ENCODE measurements at regions not wholly inside any gene's neighbourhood (a gene's known extent, or its start where the extent isn't known, plus 50 kb on each side); places are given as distances from the start of the nearest gene placed in this dataset.
"Not testable (repeated sequence)": the region's sequence is repeated elsewhere in the genome, so short reads cannot be mapped to it uniquely, and the experiment has no call there.

- Mint-ChIP-seq H3K4me3 (no peak overlapping the region), H3K27me3 (ENCODE audit: insufficient read depth) (no peaks in the 10 kb centered on the region), H3K9me3 (peaks cover 8% of the 10 kb centered on the region), H3K27ac (no peak overlapping the region), H3K4me1 (ENCODE audit: low read depth) (no peaks in the 10 kb centered on the region), H3K36me3 (ENCODE audit: low read depth) (no peaks in the 10 kb centered on the region)
- intact Hi-C loops (cut with micrococcal nuclease): no loop called here
- no peak for DNase-seq (ENCODE audit: low spot score)
Measured at GRCh38 chr5:15116996-15117395, 245.4 kb upstream of the ANKH start.

- intact Hi-C loops (cut with micrococcal nuclease): no loop called here
- DNase-seq (ENCODE audit: low spot score): no peak
- H3K4me3 Mint-ChIP-seq: no peak overlapping the region
- H3K36me3 Mint-ChIP-seq (ENCODE audit: low read depth): no peaks in the 10 kb centered on the region
- H3K27ac Mint-ChIP-seq: no peak overlapping the region
- H3K9me3 Mint-ChIP-seq: no peaks in the 10 kb centered on the region
- H3K27me3 Mint-ChIP-seq (ENCODE audit: insufficient read depth): peaks cover 3% of the 10 kb centered on the region
- H3K4me1 Mint-ChIP-seq (ENCODE audit: low read depth): no peaks in the 10 kb centered on the region
Measured at GRCh38 chr5:15106530-15107283, 235.1 kb upstream of the ANKH start.

GRCh38 chr5:15105799-15106393, 234.3 kb upstream of the ANKH start:
- no peak overlapping the region for H3K4me3 Mint-ChIP-seq

GRCh38 chr5:15103864-15104263, 232.3 kb upstream of the ANKH start:
- DNase-seq (ENCODE audit: low spot score): no peak
- Mint-ChIP-seq H3K27me3 (ENCODE audit: insufficient read depth) (peaks cover 3% of the 10 kb centered on the region), H3K4me1 (ENCODE audit: low read depth) (no peaks in the 10 kb centered on the region), H3K36me3 (ENCODE audit: low read depth) (no peaks in the 10 kb centered on the region), H3K9me3 (peaks cover 6% of the 10 kb centered on the region), H3K4me3 (no peak overlapping the region), H3K27ac (no peak overlapping the region)
- intact Hi-C loops (cut with micrococcal nuclease): no loop called here

More at GRCh38 chr5:15105799-15106393, 234.3 kb upstream of the ANKH start:
- H3K27me3 Mint-ChIP-seq (ENCODE audit: insufficient read depth): peaks cover 3% of the 10 kb centered on the region
- no peak overlapping the region for H3K27ac Mint-ChIP-seq
- no peaks in the 10 kb centered on the region for H3K9me3 Mint-ChIP-seq
- H3K36me3 Mint-ChIP-seq (ENCODE audit: low read depth): no peaks in the 10 kb centered on the region
- intact Hi-C loops (cut with micrococcal nuclease): no loop called here
- DNase-seq (ENCODE audit: low spot score): peak; percentile 6
- H3K4me1 Mint-ChIP-seq (ENCODE audit: low read depth): no peaks in the 10 kb centered on the region

GRCh38 chr5:15103130-15103529, 231.6 kb upstream of the ANKH start:
- Mint-ChIP-seq H3K27ac (no peak overlapping the region), H3K27me3 (ENCODE audit: insufficient read depth) (no peaks in the 10 kb centered on the region), H3K4me1 (ENCODE audit: low read depth) (no peaks in the 10 kb centered on the region), H3K9me3 (peaks cover 6% of the 10 kb centered on the region), H3K4me3 (no peak overlapping the region), H3K36me3 (ENCODE audit: low read depth) (no peaks in the 10 kb centered on the region)
- intact Hi-C loops (cut with micrococcal nuclease): no loop called here
- no peak for DNase-seq (ENCODE audit: low spot score)

- H3K27ac Mint-ChIP-seq: no peak overlapping the region
- DNase-seq (ENCODE audit: low spot score): no peak
- H3K4me3 Mint-ChIP-seq: no peak overlapping the region
- no peaks in the 10 kb centered on the region for H3K4me1 Mint-ChIP-seq (ENCODE audit: low read depth)
- intact Hi-C loops (cut with micrococcal nuclease): no loop called here
- H3K9me3 Mint-ChIP-seq: peaks cover 14% of the 10 kb centered on the region
- H3K27me3 Mint-ChIP-seq (ENCODE audit: insufficient read depth): no peaks in the 10 kb centered on the region
- H3K36me3 Mint-ChIP-seq (ENCODE audit: low read depth): no peaks in the 10 kb centered on the region
Measured at GRCh38 chr5:15097552-15097951, 226.0 kb upstream of the ANKH start.

- H3K36me3 Mint-ChIP-seq (ENCODE audit: low read depth); H3K27me3 Mint-ChIP-seq (ENCODE audit: insufficient read depth); intact Hi-C loops (cut with micrococcal nuclease); DNase-seq (ENCODE audit: low spot score); H3K4me3 Mint-ChIP-seq; H3K4me1 Mint-ChIP-seq (ENCODE audit: low read depth); H3K27ac Mint-ChIP-seq: not testable (repeated sequence)
- H3K9me3 Mint-ChIP-seq: peaks cover 14% of the 10 kb centered on the region
Measured at GRCh38 chr5:15096686-15097085, 225.1 kb upstream of the ANKH start.

- DNase-seq (ENCODE audit: low spot score): no peak
- no peaks in the 10 kb centered on the region for H3K27me3 Mint-ChIP-seq (ENCODE audit: insufficient read depth)
- H3K9me3 Mint-ChIP-seq: peaks cover 8% of the 10 kb centered on the region
- H3K36me3 Mint-ChIP-seq (ENCODE audit: low read depth): no peaks in the 10 kb centered on the region
- H3K4me1 Mint-ChIP-seq (ENCODE audit: low read depth): no peaks in the 10 kb centered on the region
- no peak overlapping the region for H3K27ac Mint-ChIP-seq
- no peak overlapping the region for H3K4me3 Mint-ChIP-seq
- intact Hi-C loops (cut with micrococcal nuclease): no loop called here
Measured at GRCh38 chr5:15092801-15093200, 221.2 kb upstream of the ANKH start.

- Mint-ChIP-seq H3K27me3 (ENCODE audit: insufficient read depth) (no peaks in the 10 kb centered on the region), H3K9me3 (peaks cover 3% of the 10 kb centered on the region), H3K27ac (no peak overlapping the region), H3K4me1 (ENCODE audit: low read depth) (no peaks in the 10 kb centered on the region), H3K4me3 (no peak overlapping the region), H3K36me3 (ENCODE audit: low read depth) (no peaks in the 10 kb centered on the region)
- no peak for DNase-seq (ENCODE audit: low spot score)
- intact Hi-C loops (cut with micrococcal nuclease): no loop called here
Measured at GRCh38 chr5:15085671-15086070, 214.1 kb upstream of the ANKH start.

- no peaks in the 10 kb centered on the region for H3K27me3 Mint-ChIP-seq (ENCODE audit: insufficient read depth)
Measured at GRCh38 chr5:15082096-15082495, 210.5 kb upstream of the ANKH start.

GRCh38 chr5:15080219-15080618, 208.6 kb upstream of the ANKH start:
- DNase-seq (ENCODE audit: low spot score): no peak
- no peaks in the 10 kb centered on the region for H3K27me3 Mint-ChIP-seq (ENCODE audit: insufficient read depth)
- H3K4me3 Mint-ChIP-seq: no peak overlapping the region
- H3K36me3 Mint-ChIP-seq (ENCODE audit: low read depth): no peaks in the 10 kb centered on the region
- intact Hi-C loops (cut with micrococcal nuclease): no loop called here
- H3K4me1 Mint-ChIP-seq (ENCODE audit: low read depth): no peaks in the 10 kb centered on the region
- no peak overlapping the region for H3K27ac Mint-ChIP-seq
- peaks cover 3% of the 10 kb centered on the region for H3K9me3 Mint-ChIP-seq

More at GRCh38 chr5:15082096-15082495, 210.5 kb upstream of the ANKH start:
- Mint-ChIP-seq H3K27ac (no peak overlapping the region), H3K4me3 (no peak overlapping the region), H3K36me3 (ENCODE audit: low read depth) (no peaks in the 10 kb centered on the region), H3K4me1 (ENCODE audit: low read depth) (no peaks in the 10 kb centered on the region), H3K9me3 (peaks cover 3% of the 10 kb centered on the region)
- intact Hi-C loops (cut with micrococcal nuclease): no loop called here
- no peak for DNase-seq (ENCODE audit: low spot score)

- Mint-ChIP-seq H3K27ac (no peak overlapping the region), H3K27me3 (ENCODE audit: insufficient read depth) (no peaks in the 10 kb centered on the region), H3K36me3 (ENCODE audit: low read depth) (no peaks in the 10 kb centered on the region), H3K4me1 (ENCODE audit: low read depth) (no peaks in the 10 kb centered on the region), H3K4me3 (no peak overlapping the region), H3K9me3 (peaks cover 3% of the 10 kb centered on the region)
- DNase-seq (ENCODE audit: low spot score): no peak
- intact Hi-C loops (cut with micrococcal nuclease): no loop called here
Measured at GRCh38 chr5:15079566-15079965, 208.0 kb upstream of the ANKH start.

GRCh38 chr5:15074651-15075050, 203.1 kb upstream of the ANKH start:
- Mint-ChIP-seq H3K4me3 (no peak overlapping the region), H3K9me3 (no peaks in the 10 kb centered on the region), H3K27me3 (ENCODE audit: insufficient read depth) (no peaks in the 10 kb centered on the region), H3K36me3 (ENCODE audit: low read depth) (no peaks in the 10 kb centered on the region), H3K27ac (no peak overlapping the region), H3K4me1 (ENCODE audit: low read depth) (no peaks in the 10 kb centered on the region)
- DNase-seq (ENCODE audit: low spot score): no peak
- intact Hi-C loops (cut with micrococcal nuclease): no loop called here
